Heart left ventricle (tissue), 13 donors: ENCODE measurements at regions not wholly inside any gene's neighbourhood (a gene's known extent, or its start where the extent isn't known, plus 50 kb on each side); places are given as distances from the start of the nearest gene placed in this dataset.

Experiments used
- POLR2A ChIP-seq, 2 donors: fragments of 450-650 bp; IDR thresholded peaks; one replicate each; pipeline ENCODE4 v1.6.1; 2017; ENCODE audit warnings: antibody characterized with exemption in 2 of 2, mild to moderate bottlenecking in 2 of 2, moderate library complexity in 2 of 2
- TF ChIP-seq, protein P1 (sequence below), 12 donors: fragments of 200-600 bp; sonication (generic) in 4 of 12; IDR thresholded peaks; one replicate each; pipeline versions ENCODE4 v1.5.0 to v1.8.0; 2018 to 2022; ENCODE audit warnings: antibody characterized with exemption in 12 of 12, mild to moderate bottlenecking in 5 of 12
- donor health status: ischemic (EF 13 %, LVEDD 7.1; RV severe dilation, severe dysfunction).
- donor health status: DM: no; HTN: yes; CAD: no.
- donor health status: DM: no; HTN: no; CAD: no.
- donor health status: ischemic (EF 25% LVEDD 6.9; RV normal size, moderate dysfunction).
- donor health status: ischemic (EF 25% LVEDD 5.7; RV mildly dilated, moderate dysfunction).
- donor health status: ischemic (EF 35%, LVEDD 5.7; RV mildly dilated, moderate dysfunction).
- donor health status: nonischemic (EF 11% LVEDD 7.7; RV severe dilation, severe dysfunction).
- donor health status: DM: yes; HTN: yes; CAD: no.
- donor health status: PGD.
- donor health status: ischemic (EF 29% LVEDD 5.4; RV normal size, mild dysfunction).
- donor health status: nonischemic (EF 23%, LVEDD 6.1; RV moderate dilation, normal function).

DNA sequence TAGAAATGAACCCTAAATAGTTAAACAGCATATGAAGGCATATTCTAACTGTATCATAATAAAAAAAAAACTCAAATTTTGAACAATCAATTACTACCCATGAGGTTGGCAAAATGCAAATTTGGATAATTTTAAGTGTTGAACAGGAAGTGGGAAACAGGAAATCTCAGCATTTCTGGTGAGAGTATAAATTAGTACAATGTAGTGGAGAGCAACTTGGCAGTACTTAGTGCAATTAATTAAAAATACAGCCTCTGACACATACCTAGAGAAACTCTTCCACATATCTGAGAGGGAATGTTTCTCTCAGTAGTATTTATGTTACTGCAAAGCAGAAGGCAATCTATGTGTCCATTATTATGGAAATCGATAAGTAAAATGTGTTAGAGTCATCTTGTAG lies 96.8 kb downstream of the TUSC7 start:
- no peak for TF ChIP-seq POLR2A (IDR thresholded peaks at IDR 0.05)
- TF ChIP-seq, protein P1, sequence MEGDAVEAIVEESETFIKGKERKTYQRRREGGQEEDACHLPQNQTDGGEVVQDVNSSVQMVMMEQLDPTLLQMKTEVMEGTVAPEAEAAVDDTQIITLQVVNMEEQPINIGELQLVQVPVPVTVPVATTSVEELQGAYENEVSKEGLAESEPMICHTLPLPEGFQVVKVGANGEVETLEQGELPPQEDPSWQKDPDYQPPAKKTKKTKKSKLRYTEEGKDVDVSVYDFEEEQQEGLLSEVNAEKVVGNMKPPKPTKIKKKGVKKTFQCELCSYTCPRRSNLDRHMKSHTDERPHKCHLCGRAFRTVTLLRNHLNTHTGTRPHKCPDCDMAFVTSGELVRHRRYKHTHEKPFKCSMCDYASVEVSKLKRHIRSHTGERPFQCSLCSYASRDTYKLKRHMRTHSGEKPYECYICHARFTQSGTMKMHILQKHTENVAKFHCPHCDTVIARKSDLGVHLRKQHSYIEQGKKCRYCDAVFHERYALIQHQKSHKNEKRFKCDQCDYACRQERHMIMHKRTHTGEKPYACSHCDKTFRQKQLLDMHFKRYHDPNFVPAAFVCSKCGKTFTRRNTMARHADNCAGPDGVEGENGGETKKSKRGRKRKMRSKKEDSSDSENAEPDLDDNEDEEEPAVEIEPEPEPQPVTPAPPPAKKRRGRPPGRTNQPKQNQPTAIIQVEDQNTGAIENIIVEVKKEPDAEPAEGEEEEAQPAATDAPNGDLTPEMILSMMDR (IDR thresholded peaks at IDR 0.05) = no peak
